H1 (cell line): ENCODE measurements at regions not wholly inside any gene's neighbourhood (a gene's known extent, or its start where the extent isn't known, plus 50 kb on each side); places are given as distances from the start of the nearest gene placed in this dataset.

Experiments
- GABPA ChIP-seq: IDR thresholded peaks from 2 replicates; pipeline ENCODE4 v1.6.1; 2011; ENCODE audit warnings: mild to moderate bottlenecking, low read length, moderate library complexity, borderline replicate concordance; ENCODE audit not compliant: insufficient read depth
- TAF1 ChIP-seq: IDR thresholded peaks from 2 replicates; pipeline ENCODE4 v1.6.1; 2011; ENCODE audit warnings: mild to moderate bottlenecking, low read depth, low read length
- TF ChIP-seq, protein P1 (sequence below): fragments of 300-600 bp; sonication (generic); IDR thresholded peaks from 2 replicates; pipeline ENCODE4 v1.7.1; 2012; ENCODE audit warnings: low read length, moderate library complexity, mild to moderate bottlenecking, inconsistent platforms; ENCODE audit not compliant: insufficient replicate concordance

DNA sequence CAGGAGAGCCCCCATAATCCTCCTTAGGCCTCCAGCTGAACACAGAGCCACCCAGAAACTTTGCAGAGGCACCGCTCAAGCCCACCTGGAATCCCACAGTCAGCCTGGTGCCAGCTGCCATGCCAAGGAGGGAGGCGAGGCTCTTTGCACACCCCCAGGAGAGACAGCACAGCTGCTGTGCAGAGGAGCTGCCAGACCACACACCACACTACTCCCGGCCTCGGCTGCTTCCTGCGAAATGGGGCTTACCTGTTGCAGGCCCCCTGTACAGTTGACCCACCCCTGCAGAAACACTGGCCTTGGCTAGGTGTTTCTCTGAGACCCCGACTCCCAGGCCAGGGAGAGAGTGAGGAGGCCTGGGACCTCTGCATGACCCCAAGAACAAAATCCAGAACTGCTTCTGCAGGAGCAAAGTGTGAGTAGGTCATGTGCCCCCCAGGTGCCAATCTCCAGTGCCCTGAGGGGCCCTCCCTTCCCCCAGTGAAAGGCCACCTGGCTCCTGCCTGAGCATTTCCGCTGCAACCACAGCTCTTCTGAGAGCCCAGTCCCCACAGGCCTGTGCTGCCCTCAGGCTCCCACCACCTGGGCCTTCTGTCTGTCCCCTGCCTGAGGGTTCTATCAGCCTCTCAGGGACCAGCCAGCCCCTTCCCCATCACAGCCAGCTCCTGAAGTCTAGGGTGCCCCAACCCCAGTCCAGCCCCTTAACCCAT, 580.4 kb downstream of the UQCRFS1 start (continued):
- TF ChIP-seq, protein P1, sequence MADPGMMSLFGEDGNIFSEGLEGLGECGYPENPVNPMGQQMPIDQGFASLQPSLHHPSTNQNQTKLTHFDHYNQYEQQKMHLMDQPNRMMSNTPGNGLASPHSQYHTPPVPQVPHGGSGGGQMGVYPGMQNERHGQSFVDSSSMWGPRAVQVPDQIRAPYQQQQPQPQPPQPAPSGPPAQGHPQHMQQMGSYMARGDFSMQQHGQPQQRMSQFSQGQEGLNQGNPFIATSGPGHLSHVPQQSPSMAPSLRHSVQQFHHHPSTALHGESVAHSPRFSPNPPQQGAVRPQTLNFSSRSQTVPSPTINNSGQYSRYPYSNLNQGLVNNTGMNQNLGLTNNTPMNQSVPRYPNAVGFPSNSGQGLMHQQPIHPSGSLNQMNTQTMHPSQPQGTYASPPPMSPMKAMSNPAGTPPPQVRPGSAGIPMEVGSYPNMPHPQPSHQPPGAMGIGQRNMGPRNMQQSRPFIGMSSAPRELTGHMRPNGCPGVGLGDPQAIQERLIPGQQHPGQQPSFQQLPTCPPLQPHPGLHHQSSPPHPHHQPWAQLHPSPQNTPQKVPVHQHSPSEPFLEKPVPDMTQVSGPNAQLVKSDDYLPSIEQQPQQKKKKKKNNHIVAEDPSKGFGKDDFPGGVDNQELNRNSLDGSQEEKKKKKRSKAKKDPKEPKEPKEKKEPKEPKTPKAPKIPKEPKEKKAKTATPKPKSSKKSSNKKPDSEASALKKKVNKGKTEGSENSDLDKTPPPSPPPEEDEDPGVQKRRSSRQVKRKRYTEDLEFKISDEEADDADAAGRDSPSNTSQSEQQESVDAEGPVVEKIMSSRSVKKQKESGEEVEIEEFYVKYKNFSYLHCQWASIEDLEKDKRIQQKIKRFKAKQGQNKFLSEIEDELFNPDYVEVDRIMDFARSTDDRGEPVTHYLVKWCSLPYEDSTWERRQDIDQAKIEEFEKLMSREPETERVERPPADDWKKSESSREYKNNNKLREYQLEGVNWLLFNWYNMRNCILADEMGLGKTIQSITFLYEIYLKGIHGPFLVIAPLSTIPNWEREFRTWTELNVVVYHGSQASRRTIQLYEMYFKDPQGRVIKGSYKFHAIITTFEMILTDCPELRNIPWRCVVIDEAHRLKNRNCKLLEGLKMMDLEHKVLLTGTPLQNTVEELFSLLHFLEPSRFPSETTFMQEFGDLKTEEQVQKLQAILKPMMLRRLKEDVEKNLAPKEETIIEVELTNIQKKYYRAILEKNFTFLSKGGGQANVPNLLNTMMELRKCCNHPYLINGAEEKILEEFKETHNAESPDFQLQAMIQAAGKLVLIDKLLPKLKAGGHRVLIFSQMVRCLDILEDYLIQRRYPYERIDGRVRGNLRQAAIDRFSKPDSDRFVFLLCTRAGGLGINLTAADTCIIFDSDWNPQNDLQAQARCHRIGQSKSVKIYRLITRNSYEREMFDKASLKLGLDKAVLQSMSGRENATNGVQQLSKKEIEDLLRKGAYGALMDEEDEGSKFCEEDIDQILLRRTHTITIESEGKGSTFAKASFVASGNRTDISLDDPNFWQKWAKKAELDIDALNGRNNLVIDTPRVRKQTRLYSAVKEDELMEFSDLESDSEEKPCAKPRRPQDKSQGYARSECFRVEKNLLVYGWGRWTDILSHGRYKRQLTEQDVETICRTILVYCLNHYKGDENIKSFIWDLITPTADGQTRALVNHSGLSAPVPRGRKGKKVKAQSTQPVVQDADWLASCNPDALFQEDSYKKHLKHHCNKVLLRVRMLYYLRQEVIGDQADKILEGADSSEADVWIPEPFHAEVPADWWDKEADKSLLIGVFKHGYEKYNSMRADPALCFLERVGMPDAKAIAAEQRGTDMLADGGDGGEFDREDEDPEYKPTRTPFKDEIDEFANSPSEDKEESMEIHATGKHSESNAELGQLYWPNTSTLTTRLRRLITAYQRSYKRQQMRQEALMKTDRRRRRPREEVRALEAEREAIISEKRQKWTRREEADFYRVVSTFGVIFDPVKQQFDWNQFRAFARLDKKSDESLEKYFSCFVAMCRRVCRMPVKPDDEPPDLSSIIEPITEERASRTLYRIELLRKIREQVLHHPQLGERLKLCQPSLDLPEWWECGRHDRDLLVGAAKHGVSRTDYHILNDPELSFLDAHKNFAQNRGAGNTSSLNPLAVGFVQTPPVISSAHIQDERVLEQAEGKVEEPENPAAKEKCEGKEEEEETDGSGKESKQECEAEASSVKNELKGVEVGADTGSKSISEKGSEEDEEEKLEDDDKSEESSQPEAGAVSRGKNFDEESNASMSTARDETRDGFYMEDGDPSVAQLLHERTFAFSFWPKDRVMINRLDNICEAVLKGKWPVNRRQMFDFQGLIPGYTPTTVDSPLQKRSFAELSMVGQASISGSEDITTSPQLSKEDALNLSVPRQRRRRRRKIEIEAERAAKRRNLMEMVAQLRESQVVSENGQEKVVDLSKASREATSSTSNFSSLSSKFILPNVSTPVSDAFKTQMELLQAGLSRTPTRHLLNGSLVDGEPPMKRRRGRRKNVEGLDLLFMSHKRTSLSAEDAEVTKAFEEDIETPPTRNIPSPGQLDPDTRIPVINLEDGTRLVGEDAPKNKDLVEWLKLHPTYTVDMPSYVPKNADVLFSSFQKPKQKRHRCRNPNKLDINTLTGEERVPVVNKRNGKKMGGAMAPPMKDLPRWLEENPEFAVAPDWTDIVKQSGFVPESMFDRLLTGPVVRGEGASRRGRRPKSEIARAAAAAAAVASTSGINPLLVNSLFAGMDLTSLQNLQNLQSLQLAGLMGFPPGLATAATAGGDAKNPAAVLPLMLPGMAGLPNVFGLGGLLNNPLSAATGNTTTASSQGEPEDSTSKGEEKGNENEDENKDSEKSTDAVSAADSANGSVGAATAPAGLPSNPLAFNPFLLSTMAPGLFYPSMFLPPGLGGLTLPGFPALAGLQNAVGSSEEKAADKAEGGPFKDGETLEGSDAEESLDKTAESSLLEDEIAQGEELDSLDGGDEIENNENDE, result no peak
- TF ChIP-seq GABPA (no peak), TAF1 (no peak)
